Keratinocyte (primary cell): ENCODE measurements at regions not wholly inside any gene's neighbourhood (a gene's known extent, or its start where the extent isn't known, plus 50 kb on each side); places are given as distances from the start of the nearest gene placed in this dataset.

Source experiments
- DNase-seq: peaks from one replicate; pipeline ENCODE4 v3.0.0-alpha.2; 2011; ENCODE audit warnings: low read depth, missing footprints, low spot score
- FAIRE-seq: peaks from 2 replicates; lab custom pipeline; 2011; peaks lifted over from hg19 to GRCh38; lab: Jason Lieb, UNC
- H2AFZ ChIP-seq: 2 replicates; pipeline ENCODE4 v1.6.0; 2012; ENCODE audit warnings: low read length, control low read depth, inconsistent platforms; ENCODE audit not compliant: control insufficient read depth
- H3K27ac ChIP-seq: 2 replicates; pipeline ENCODE4 v1.5.1; 2011; ENCODE audit warnings: low read length; ENCODE audit not compliant: control insufficient read depth, insufficient read depth
- H3K27me3 ChIP-seq: 3 replicates; pipeline ENCODE4 v1.6.0; 2011; ENCODE audit warnings: low read length; ENCODE audit not compliant: control insufficient read depth, insufficient read depth; ENCODE audit errors: extremely low read depth
- H3K36me3 ChIP-seq, 2 experiments: 2 replicates in 1 of 2; 3 replicates in 1 of 2; pipeline ENCODE4 v1.5.1; 2011; ENCODE audit warnings: low read length in 2 of 2, mild to moderate bottlenecking in 1 of 2; ENCODE audit not compliant: control insufficient read depth in 2 of 2, insufficient read depth in 2 of 2; ENCODE audit errors: extremely low read depth in 1 of 2
- H3K4me1 ChIP-seq: 3 replicates; pipeline ENCODE4 v1.5.1; 2011; ENCODE audit warnings: low read length; ENCODE audit not compliant: control insufficient read depth, insufficient read depth; ENCODE audit errors: extremely low read depth
- H3K4me2 ChIP-seq: 3 replicates; pipeline ENCODE4 v1.6.0; 2011; ENCODE audit warnings: low read depth, low read length; ENCODE audit not compliant: control insufficient read depth, insufficient read depth; ENCODE audit errors: extremely low read depth
- H3K4me3 ChIP-seq, 3 experiments: fragments of 200-600 bp in 1 of 3; sonication (generic) in 1 of 3; 2 replicates in 2 of 3; 3 replicates in 1 of 3; pipeline ENCODE4 v1.5.1; 2011 to 2016; ENCODE audit warnings: low read length in 3 of 3, mild to moderate bottlenecking in 3 of 3, control low read depth in 2 of 3, inconsistent platforms in 1 of 3, low read depth in 1 of 3, mixed read lengths in 1 of 3, mixed run types in 1 of 3, moderate library complexity in 1 of 3; ENCODE audit not compliant: control insufficient read depth in 2 of 3, insufficient read depth in 2 of 3; ENCODE audit errors: extremely low read depth in 1 of 3
- H3K79me2 ChIP-seq: 2 replicates; pipeline ENCODE4 v1.6.0; 2012; ENCODE audit warnings: low read length; ENCODE audit not compliant: control insufficient read depth, insufficient read depth
- H3K9ac ChIP-seq: 3 replicates; pipeline ENCODE4 v1.6.0; 2011; ENCODE audit warnings: low read length; ENCODE audit not compliant: control insufficient read depth, insufficient read depth; ENCODE audit errors: extremely low read depth
- H3K9me1 ChIP-seq: 3 replicates; pipeline ENCODE4 v1.6.0; 2011; ENCODE audit warnings: low read length; ENCODE audit not compliant: control insufficient read depth, insufficient read depth; ENCODE audit errors: extremely low read depth
- H3K9me3 ChIP-seq: 2 replicates; pipeline ENCODE4 v1.5.1; 2012; ENCODE audit warnings: low read depth, low read length; ENCODE audit not compliant: control insufficient read depth
- H4K20me1 ChIP-seq: 3 replicates; pipeline ENCODE4 v1.6.0; 2011; ENCODE audit warnings: low read length; ENCODE audit not compliant: control insufficient read depth, insufficient read depth; ENCODE audit errors: extremely low read depth
- CTCF ChIP-seq, 3 experiments: IDR thresholded peaks in 1 of 3; conservative IDR thresholded peaks in 1 of 3; optimal IDR thresholded peaks in 1 of 3; 2 replicates in 2 of 3; 3 replicates in 1 of 3; pipeline versions ENCODE3 to v1.5.1; 2011; ENCODE audit warnings: low read length in 3 of 3, mild to moderate bottlenecking in 3 of 3, moderate library complexity in 2 of 3, control low read depth in 1 of 3, inconsistent platforms in 1 of 3; ENCODE audit not compliant: insufficient read depth in 2 of 3; ENCODE audit errors: extremely low read depth in 1 of 3
- EZH2 ChIP-seq: IDR thresholded peaks from one replicate; pipeline ENCODE4 v1.6.1; 2012; ENCODE audit warnings: inconsistent platforms, mild to moderate bottlenecking, low read length, moderate library complexity
- dilution Hi-C: fragments of 300-500 bp; cut with MboI; formaldehyde crosslinking; loops from one replicate; pipeline ENCODE4 v1.7.0; 2020; ENCODE audit warnings: low sequenced_read_pairs; ENCODE audit not compliant: extremely low pct_ligation_motif_present

- TF ChIP-seq CTCF (optimal IDR thresholded peaks at IDR 0.05 in 1 of 3, IDR thresholded peaks at IDR 0.05 in 1 of 3, conservative IDR thresholded peaks at IDR 0.05 in 1 of 3; ENCODE audit: extremely low read depth in 1 of 3, insufficient read depth in 2 of 3, low read length in 3 of 3) (no peak), EZH2 (no peak)
- Histone ChIP-seq H3K9me3 (no peaks in the 10 kb centered on the region), H3K4me2 (no peak overlapping the region), H3K27ac (no peak overlapping the region), H3K9ac (no peak overlapping the region), H2AFZ (no peak overlapping the region), H4K20me1 (no peaks in the 10 kb centered on the region), H3K4me1 (no peaks in the 10 kb centered on the region), H3K9me1 (no peaks in the 10 kb centered on the region), H3K27me3 (no peaks in the 10 kb centered on the region), H3K79me2 (no peaks in the 10 kb centered on the region), H3K4me3 (no peak overlapping the region), H3K36me3 (no peaks in the 10 kb centered on the region)
- dilution Hi-C loops: no loop called here
- no peak for DNase-seq
- FAIRE-seq: no peak
Observed at GRCh38 chr3:177783767-177784166, 586.5 kb upstream of the TBL1XR1 start.

- H3K9ac ChIP-seq: no peak overlapping the region
- no peaks in the 10 kb centered on the region for H3K79me2 ChIP-seq
- FAIRE-seq (no peak), DNase-seq (no peak)
- no peaks in the 10 kb centered on the region for H3K9me3 ChIP-seq
- no peaks in the 10 kb centered on the region for H3K27me3 ChIP-seq
- H3K9me1 ChIP-seq: no peaks in the 10 kb centered on the region
- H3K27ac ChIP-seq: no peak overlapping the region
- dilution Hi-C loops: no loop called here
- H3K4me1 ChIP-seq: no peaks in the 10 kb centered on the region
- no peak overlapping the region for H3K4me3 ChIP-seq
- H3K4me2 ChIP-seq: no peak overlapping the region
- TF ChIP-seq CTCF (optimal IDR thresholded peaks at IDR 0.05 in 1 of 3, IDR thresholded peaks at IDR 0.05 in 1 of 3, conservative IDR thresholded peaks at IDR 0.05 in 1 of 3; ENCODE audit: extremely low read depth in 1 of 3, insufficient read depth in 2 of 3, low read length in 3 of 3): no peak
- no peak for TF ChIP-seq EZH2
- no peaks in the 10 kb centered on the region for H4K20me1 ChIP-seq
- no peak overlapping the region for H2AFZ ChIP-seq
- no peaks in the 10 kb centered on the region for H3K36me3 ChIP-seq
Observed at GRCh38 chr3:177787279-177788041, 590.2 kb upstream of the TBL1XR1 start.
